Right lobe of liver (tissue), 6 donors: ENCODE measurements at regions not wholly inside any gene's neighbourhood (a gene's known extent, or its start where the extent isn't known, plus 50 kb on each side); places are given as distances from the start of the nearest gene placed in this dataset.

ENCODE experiments used
- ATAC-seq, 4 donors: fragments of 200-7000 bp; cut with Tn5 transposase; one replicate each; pipeline ENCODE4 v1.9.1; 2020; ENCODE audit warnings: mild to moderate bottlenecking in 4 of 4, moderate library complexity in 4 of 4
- DNase-seq, 3 donors: peaks; one replicate each; pipeline ENCODE4 v3.0.0-alpha.2; 2020
- H3K27ac ChIP-seq, 3 donors: fragments of 200-600 bp; one replicate each; pipeline ENCODE4 v1.8.0; 2022
- H3K27me3 ChIP-seq, 2 donors: fragments of 200-600 bp; one replicate each; pipeline ENCODE4 v1.8.0; 2022
- H3K36me3 ChIP-seq, 4 donors: fragments of 200-600 bp; sonication (generic) in 1 of 4; one replicate each; pipeline versions ENCODE4 v1.5.1 to v1.8.0; 2017 to 2022; ENCODE audit warnings: control low read depth in 1 of 4
- H3K4me1 ChIP-seq, 4 donors: fragments of 200-600 bp; sonication (generic) in 1 of 4; one replicate each; pipeline versions ENCODE4 v1.5.1 to v1.8.0; 2017 to 2022; ENCODE audit warnings: control low read depth in 1 of 4
- H3K4me3 ChIP-seq, 3 donors: fragments of 200-600 bp; one replicate each; pipeline ENCODE4 v1.8.0; 2022
- H3K9me3 ChIP-seq, 4 donors: fragments of 200-600 bp; sonication (generic) in 1 of 4; one replicate each; pipeline versions ENCODE4 v1.5.1 to v1.8.0; 2017 to 2022; ENCODE audit warnings: control low read depth in 1 of 4
- POLR2A ChIP-seq: fragments of 450-650 bp; IDR thresholded peaks from one replicate; pipeline ENCODE4 v1.6.1; 2017; ENCODE audit warnings: antibody characterized with exemption, mild to moderate bottlenecking
- WGBS: methylation state at CpG from one replicate; pipeline ENCODE4 v1.1.6; 2018; ENCODE audit warnings: low coverage, low lambda C conversion rate; ENCODE audit not compliant: insufficient coverage; ENCODE audit errors: missing lambda C conversion rate; 5-methylcytosine and 5-hydroxymethylcytosine counted together
- intact Hi-C, 2 donors: fragments of 100-400 bp; cut with DNase I; formaldehyde crosslinking; loops; one replicate each; pipeline versions ENCODE4 v1.11.2 to v1.14.1; 2022
- TF ChIP-seq, protein P1 (sequence below), 4 donors: fragments of 200-600 bp in 3 of 4; fragments of 450-650 bp in 1 of 4; IDR thresholded peaks; one replicate each; pipeline versions ENCODE4 v1.5.1 to v1.8.0; 2016 to 2022; ENCODE audit warnings: antibody characterized with exemption in 4 of 4, mild to moderate bottlenecking in 2 of 4
- donor health status: DM: no; HTN: yes; CAD: no.
- donor health status: DM: no; HTN: no; CAD: no.
- donor health status: DM: no; HTN: no; CAD: no.
- donor health status: DM: no; HTN: yes; CAD: no.
- donor health status: DM: no; HTN: yes; CAD: no.

DNA sequence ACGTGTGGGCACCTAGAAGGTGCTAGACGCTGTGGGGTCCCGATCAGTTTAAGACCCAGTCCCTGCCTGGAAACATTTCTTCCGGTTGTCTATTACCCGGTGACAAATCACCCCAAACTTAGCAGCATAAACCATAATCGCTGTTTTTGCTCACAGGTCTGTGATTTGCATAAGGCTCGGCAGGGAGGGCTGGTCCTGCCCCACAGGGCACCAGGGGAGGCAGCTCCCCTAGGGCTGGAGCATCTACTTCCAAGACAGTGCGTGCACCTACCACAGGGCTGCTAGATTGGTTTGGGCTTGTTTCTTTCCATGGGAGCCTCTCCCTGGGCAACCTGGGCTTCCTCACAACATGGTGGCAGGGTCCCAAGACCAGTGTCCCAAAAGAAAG is 214.5 kb upstream of the CIBAR2 start:
- WGBS, result 85% methylated on average over 6 of the region's 8 CpGs
- DNase-seq (no peak), ATAC-seq (no peak)
- H3K36me3 ChIP-seq, result no peaks in the 10 kb centered on the region
- no peak overlapping the region for H3K27ac ChIP-seq
- H3K4me3 ChIP-seq, result no peak overlapping the region
- TF ChIP-seq, protein P1, sequence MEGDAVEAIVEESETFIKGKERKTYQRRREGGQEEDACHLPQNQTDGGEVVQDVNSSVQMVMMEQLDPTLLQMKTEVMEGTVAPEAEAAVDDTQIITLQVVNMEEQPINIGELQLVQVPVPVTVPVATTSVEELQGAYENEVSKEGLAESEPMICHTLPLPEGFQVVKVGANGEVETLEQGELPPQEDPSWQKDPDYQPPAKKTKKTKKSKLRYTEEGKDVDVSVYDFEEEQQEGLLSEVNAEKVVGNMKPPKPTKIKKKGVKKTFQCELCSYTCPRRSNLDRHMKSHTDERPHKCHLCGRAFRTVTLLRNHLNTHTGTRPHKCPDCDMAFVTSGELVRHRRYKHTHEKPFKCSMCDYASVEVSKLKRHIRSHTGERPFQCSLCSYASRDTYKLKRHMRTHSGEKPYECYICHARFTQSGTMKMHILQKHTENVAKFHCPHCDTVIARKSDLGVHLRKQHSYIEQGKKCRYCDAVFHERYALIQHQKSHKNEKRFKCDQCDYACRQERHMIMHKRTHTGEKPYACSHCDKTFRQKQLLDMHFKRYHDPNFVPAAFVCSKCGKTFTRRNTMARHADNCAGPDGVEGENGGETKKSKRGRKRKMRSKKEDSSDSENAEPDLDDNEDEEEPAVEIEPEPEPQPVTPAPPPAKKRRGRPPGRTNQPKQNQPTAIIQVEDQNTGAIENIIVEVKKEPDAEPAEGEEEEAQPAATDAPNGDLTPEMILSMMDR (IDR thresholded peaks at IDR 0.05), result no peak
- TF ChIP-seq POLR2A, result no peak
- no peaks in the 10 kb centered on the region for H3K27me3 ChIP-seq
- intact Hi-C loops, result no loop called here
- H3K4me1 ChIP-seq, result peaks cover 0 to 16% (median 10%) of the 10 kb centered on the region in 4 donors
- no peaks in the 10 kb centered on the region for H3K9me3 ChIP-seq

DNA sequence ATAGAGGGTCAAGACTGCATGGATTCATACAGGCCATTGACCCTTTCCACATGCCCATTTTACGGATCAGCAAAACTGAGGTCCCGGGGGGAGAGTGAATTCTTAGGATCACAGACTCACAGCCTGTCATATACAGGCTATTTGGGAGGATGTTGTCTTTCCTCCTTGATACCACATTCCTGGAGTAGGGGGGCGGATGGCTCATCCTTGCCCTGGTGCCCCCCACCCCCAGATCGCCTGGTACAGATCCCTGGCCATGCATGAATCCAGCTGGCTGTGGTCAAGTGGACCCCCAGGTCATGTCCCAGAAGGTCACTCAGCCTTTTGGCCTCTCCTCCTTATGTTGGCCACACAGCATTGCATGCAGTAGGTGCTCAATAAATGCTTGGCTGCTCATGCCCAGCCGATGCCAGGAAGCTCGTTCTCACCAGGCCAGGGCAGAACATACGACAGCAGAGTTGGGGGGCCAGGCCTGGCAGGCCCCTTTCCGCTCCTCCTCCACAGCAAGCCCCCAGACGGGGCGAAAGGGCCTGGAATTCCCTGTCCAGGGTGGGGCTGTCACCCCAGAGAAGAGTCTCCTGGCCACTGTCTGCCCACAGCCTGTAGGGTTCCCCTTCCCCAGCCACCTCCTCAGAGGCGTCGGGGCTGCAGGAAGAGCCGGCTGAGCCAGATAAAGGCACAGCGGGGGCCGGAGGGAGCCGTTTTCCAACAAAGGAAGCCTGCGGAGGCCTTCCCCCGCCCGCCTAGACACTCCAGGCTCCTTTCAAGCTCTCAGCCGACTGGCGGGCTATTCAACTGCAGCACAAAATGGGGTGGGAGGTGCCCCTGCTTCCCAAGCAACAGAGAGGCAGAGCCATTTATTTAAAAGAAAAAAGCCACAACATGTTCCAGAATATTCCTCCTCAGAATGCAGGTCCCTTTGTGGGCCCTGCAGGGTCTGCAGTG is 215.7 kb upstream of the CIBAR2 start:
- no peak overlapping the region for H3K4me3 ChIP-seq
- peak; percentile 25 to 68 (median 64) for ATAC-seq
- TF ChIP-seq, protein P1 (IDR thresholded peaks at IDR 0.05), result no peak
- no peak for TF ChIP-seq POLR2A
- intact Hi-C loops, result no loop called here
- peaks cover 0 to 6% (median 1%) of the 10 kb centered on the region in 4 donors for H3K4me1 ChIP-seq
- H3K27ac ChIP-seq, result no peak overlapping the region
- no peaks in the 10 kb centered on the region for H3K9me3 ChIP-seq
- DNase-seq, result no peak
- 60% methylated on average over 5 of the region's 21 CpGs for WGBS
- H3K27me3 ChIP-seq, result no peaks in the 10 kb centered on the region
- no peaks in the 10 kb centered on the region for H3K36me3 ChIP-seq

DNA sequence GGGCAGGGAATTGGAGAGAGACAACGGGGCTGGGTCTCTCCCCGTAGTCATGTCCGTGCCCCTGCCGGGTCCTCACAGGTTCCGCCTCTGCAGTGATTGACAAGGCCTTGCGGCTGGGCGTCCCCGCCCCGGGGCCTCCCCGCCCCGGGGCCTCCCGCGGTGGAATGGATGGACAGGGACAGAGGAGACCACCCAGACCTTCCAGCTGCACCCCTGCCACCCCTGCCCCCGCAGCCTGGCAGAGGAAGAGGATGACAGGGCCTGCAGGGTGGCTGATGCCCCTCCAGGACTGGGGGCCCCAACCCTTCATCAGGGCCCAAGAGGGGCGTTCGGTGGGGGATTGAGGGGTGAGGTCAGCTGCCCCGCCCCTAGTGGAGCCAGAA is 216.4 kb upstream of the CIBAR2 start:
- Histone ChIP-seq H3K4me3 (no peak overlapping the region), H3K4me1 (peaks cover 0 to 3% (median 0%) of the 10 kb centered on the region in 4 donors), H3K36me3 (no peaks in the 10 kb centered on the region), H3K9me3 (no peaks in the 10 kb centered on the region), H3K27me3 (no peaks in the 10 kb centered on the region), H3K27ac (no peak overlapping the region)
- DNase-seq (no peak), ATAC-seq (peak in 1 of 4 donors; percentile 4)
- TF ChIP-seq, protein P1 (IDR thresholded peaks at IDR 0.05), result no peak
- TF ChIP-seq POLR2A, result no peak
- intact Hi-C loops, result no loop called here
- no CpG with 5 or more reads among the region's 17 CpGs for WGBS

DNA sequence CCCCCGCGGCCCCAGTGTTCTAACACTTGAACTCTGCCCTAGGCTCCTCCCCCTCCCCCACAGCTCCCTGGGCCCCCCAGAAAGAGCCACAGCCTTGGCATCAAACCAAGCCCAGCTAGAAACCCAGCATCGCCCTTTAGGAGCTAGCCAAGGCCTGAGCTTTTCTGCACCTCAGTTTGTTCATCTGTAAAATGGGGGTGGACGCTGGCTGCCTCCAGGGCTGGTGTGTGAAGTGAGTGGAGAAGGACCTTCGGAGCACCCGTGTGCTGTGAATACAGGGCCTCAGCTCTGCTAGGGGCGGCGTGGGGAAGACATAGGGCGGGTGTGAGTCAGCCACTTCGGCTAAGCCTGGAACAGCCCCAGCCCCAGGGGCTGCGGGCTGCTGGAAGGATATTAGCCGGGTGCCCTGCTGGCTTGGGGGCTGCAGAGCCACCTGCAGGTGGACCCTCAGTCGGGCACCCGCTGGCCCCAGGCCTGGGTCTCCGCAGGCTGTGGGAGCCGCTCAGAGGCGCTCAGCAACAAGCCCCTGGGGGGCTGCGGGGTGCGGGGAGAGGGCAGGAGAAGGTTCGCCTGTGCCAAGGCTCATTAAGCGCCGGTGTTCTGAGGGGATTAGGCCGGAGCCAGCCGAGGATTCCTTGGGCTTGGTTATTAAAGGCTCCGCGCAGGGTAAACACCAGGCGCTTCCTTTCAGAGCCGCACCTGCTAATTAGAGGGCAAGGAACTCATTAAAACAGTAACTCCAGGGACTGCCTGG is 217.0 kb upstream of the CIBAR2 start:
- Histone ChIP-seq H3K4me1 (peaks cover 0 to 3% (median 0%) of the 10 kb centered on the region in 4 donors), H3K4me3 (no peak overlapping the region), H3K27me3 (no peaks in the 10 kb centered on the region), H3K36me3 (no peaks in the 10 kb centered on the region), H3K9me3 (no peaks in the 10 kb centered on the region), H3K27ac (no peak overlapping the region)
- intact Hi-C loops, result no loop called here
- 66% methylated on average over 14 of the region's 28 CpGs for WGBS
- TF ChIP-seq, protein P1 (IDR thresholded peaks at IDR 0.05), result no peak
- TF ChIP-seq POLR2A, result no peak
- no peak for DNase-seq
- no peak for ATAC-seq
